K562 (cell line): ENCODE measurements at regions not wholly inside any gene's neighbourhood (a gene's known extent, or its start where the extent isn't known, plus 50 kb on each side); places are given as distances from the start of the nearest gene placed in this dataset.

ENCODE experiments used
- ATAC-seq: fragments of 200-7000 bp; cut with Tn5 transposase; 3 replicates; pipeline ENCODE4 v1.9.1; 2020; ENCODE audit warnings: moderate library complexity
- BruUV-seq: library from RNA; stranded (reverse); fragments of 400-500 nt; replicated peaks from 2 replicates; lab custom pipeline; 2021; lab: Mats Ljungman, UMichigan
- CTCF ChIA-PET: fragments of 300-600 bp; formaldehyde crosslinking; extraction: SDS; loops from one replicate; lab custom pipeline; 2021; ENCODE audit warnings: low intra/inter-chr PET ratio; lab: Yijun Ruan, JAX
- POLR2A ChIA-PET: fragments of 300-600, 350-650 bp; sonication (Branson Sonifier 250); formaldehyde crosslinking; extraction: SDS; loops from one replicate; lab custom pipeline; 2021; ENCODE audit warnings: antibody characterized with exemption, inconsistent platforms; lab: Yijun Ruan, JAX
- DNase-seq, 4 experiments: peaks; one replicate each; pipeline versions ENCODE4 v3.0.0 to v3.0.0-alpha.2; 2011 to 2018; ENCODE audit warnings: low spot score in 3 of 4, mixed read lengths in 3 of 4; ENCODE audit errors: extremely low read depth in 1 of 4
- FAIRE-seq: peaks from 2 replicates; lab custom pipeline; 2011; peaks lifted over from hg19 to GRCh38; lab: Jason Lieb, UNC
- H2AFZ ChIP-seq: 2 replicates; pipeline ENCODE4 v1.6.0; 2011; ENCODE audit warnings: low read depth, low read length, control low read depth, inconsistent platforms
- H3K27ac ChIP-seq: fragments of 200-600 bp; 3 replicates; pipeline ENCODE4 v1.8.0; 2011; ENCODE audit warnings: low read depth, mild to moderate bottlenecking, control low read depth, inconsistent platforms, low read length, moderate library complexity, mixed read lengths; ENCODE audit errors: extremely low read depth
- H3K27me3 ChIP-seq, 2 experiments: fragments of 300-600 bp in 1 of 2; 2 replicates in 1 of 2; 3 replicates in 1 of 2; pipeline versions ENCODE4 v1.6.0 to v1.8.0; 2011; ENCODE audit warnings: inconsistent platforms in 2 of 2, low read length in 2 of 2, mild to moderate bottlenecking in 1 of 2, mixed read lengths in 1 of 2, moderate library complexity in 1 of 2; ENCODE audit not compliant: control insufficient read depth in 2 of 2, insufficient read depth in 2 of 2
- H3K36me3 ChIP-seq: fragments of 300-600 bp; 3 replicates; pipeline ENCODE4 v1.8.0; 2011; ENCODE audit warnings: mild to moderate bottlenecking, low read length, inconsistent platforms; ENCODE audit not compliant: control insufficient read depth, insufficient read depth
- H3K4me1 ChIP-seq, 2 experiments: fragments of 200-600 bp in 1 of 2; replicated peaks in 1 of 2; 2 replicates in 1 of 2; 3 replicates in 1 of 2; pipeline versions ENCODE4 v1.5.1 to v1.8.0; 2011; ENCODE audit warnings: inconsistent platforms in 2 of 2, low read length in 2 of 2, mild to moderate bottlenecking in 1 of 2, mixed read lengths in 1 of 2, moderate library complexity in 1 of 2; ENCODE audit not compliant: control insufficient read depth in 2 of 2, insufficient read depth in 2 of 2
- H3K4me2 ChIP-seq: 2 replicates; pipeline ENCODE4 v1.6.1; 2011; ENCODE audit warnings: low read length, control low read depth, inconsistent platforms, mixed read lengths; ENCODE audit not compliant: insufficient read depth
- H3K4me3 ChIP-seq: fragments of 200-600 bp; sonication (generic), shearing (Covaris generic); 2 replicates; pipeline ENCODE4 v1.5.1; 2016; ENCODE audit warnings: control low read depth, inconsistent platforms
- H3K79me2 ChIP-seq: fragments of 200-600 bp; 3 replicates; pipeline ENCODE4 v1.8.0; 2011; ENCODE audit warnings: low read length, inconsistent platforms; ENCODE audit not compliant: control insufficient read depth, insufficient read depth
- H3K9ac ChIP-seq, 2 experiments: 2 replicates each; pipeline versions ENCODE4 v1.6.0 to v1.6.1; 2011; ENCODE audit warnings: low read depth in 2 of 2, low read length in 2 of 2, control low read depth in 1 of 2, inconsistent platforms in 1 of 2, mild to moderate bottlenecking in 1 of 2, mixed read lengths in 1 of 2; ENCODE audit not compliant: insufficient read depth in 1 of 2
- H3K9me1 ChIP-seq: one replicate; pipeline ENCODE4 v1.6.0; 2011; ENCODE audit warnings: inconsistent platforms, mild to moderate bottlenecking, low read length, moderate library complexity; ENCODE audit not compliant: control insufficient read depth, insufficient read depth
- H3K9me3 ChIP-seq: replicated peaks from 2 replicates; pipeline ENCODE4 v1.5.1; 2011; ENCODE audit warnings: low read depth, low read length, inconsistent platforms; ENCODE audit not compliant: control insufficient read depth, insufficient read depth
- H4K20me1 ChIP-seq: replicated peaks from 2 replicates; pipeline ENCODE4 v1.6.1; 2011; ENCODE audit warnings: low read length, inconsistent platforms, mixed read lengths; ENCODE audit not compliant: control insufficient read depth, insufficient read depth
- C11orf30 ChIP-seq: fragments of 450-650 bp; IDR thresholded peaks from 2 replicates; pipeline ENCODE4 v1.6.1; 2016; ENCODE audit warnings: low read depth, mild to moderate bottlenecking
- CCNT2 ChIP-seq: IDR thresholded peaks from 2 replicates; pipeline ENCODE4 v1.6.1; 2011; ENCODE audit warnings: borderline replicate concordance, low read depth, mild to moderate bottlenecking, moderate library complexity, mixed read lengths, low read length; ENCODE audit not compliant: insufficient read length; ENCODE audit errors: extremely low read depth
- FOXM1 ChIP-seq, 2 experiments: fragments of 450-650 bp in 1 of 2; sonication (generic) in 1 of 2; formaldehyde crosslinking in 1 of 2; IDR thresholded peaks; 2 replicates each; pipeline versions ENCODE4 v1.6.1 to v1.9.0; 2017 to 2022; ENCODE audit warnings: low read depth in 2 of 2, mild to moderate bottlenecking in 2 of 2, missing genetic modification reagents in 1 of 2, moderate library complexity in 1 of 2
- HMGN3 ChIP-seq: IDR thresholded peaks from 2 replicates; pipeline ENCODE4 v1.6.1; 2011; ENCODE audit warnings: borderline replicate concordance, low read depth, mild to moderate bottlenecking, mixed read lengths, low read length; ENCODE audit not compliant: insufficient read length; ENCODE audit errors: extremely low read depth
- MAFF ChIP-seq: IDR thresholded peaks from 2 replicates; pipeline ENCODE4 v1.6.1; 2012; ENCODE audit warnings: low read length, improper control_type of control experiment
- MAFG ChIP-seq: fragments of 450-650 bp; conservative IDR thresholded peaks from 2 replicates; pipeline ENCODE4 v1.6.1; 2016; ENCODE audit warnings: missing genetic modification characterization, missing compliant biosample characterization
- MAFK ChIP-seq: IDR thresholded peaks from 2 replicates; pipeline ENCODE4 v1.6.1; 2011; ENCODE audit warnings: low read length, improper control_type of control experiment
- PHTF2 ChIP-seq: fragments of 250-450 bp; sonication (Bioruptor Pico); IDR thresholded peaks from 2 replicates; pipeline ENCODE4 v1.5.0; 2021; ENCODE audit warnings: mild to moderate bottlenecking
- ZBTB7A ChIP-seq: IDR thresholded peaks from 2 replicates; pipeline ENCODE4 v1.6.1; 2011; ENCODE audit warnings: low read depth, mild to moderate bottlenecking, low read length, moderate library complexity, borderline replicate concordance; ENCODE audit not compliant: control insufficient read depth
- ZNF121 ChIP-seq: sonication (generic); formaldehyde crosslinking; conservative IDR thresholded peaks from 2 replicates; pipeline ENCODE4 v1.8.0; 2022; ENCODE audit warnings: missing genetic modification reagents
- ZNF280A ChIP-seq: fragments of 450-650 bp; IDR thresholded peaks from 2 replicates; pipeline ENCODE4 v1.6.1; 2018; ENCODE audit warnings: mild to moderate bottlenecking, low read depth; ENCODE audit not compliant: partially characterized antibody
- ZNF3 ChIP-seq: fragments of 250-450 bp; sonication (Bioruptor Pico); IDR thresholded peaks from 2 replicates; pipeline ENCODE4 v1.5.0; 2021; ENCODE audit warnings: mild to moderate bottlenecking, moderate library complexity
- ZNF316 ChIP-seq: fragments of 450-650 bp; IDR thresholded peaks from 2 replicates; pipeline ENCODE4 v1.6.1; 2016
- ZNF507 ChIP-seq: conservative IDR thresholded peaks from 2 replicates; pipeline ENCODE4 v1.6.1; 2017; ENCODE audit warnings: missing genetic modification characterization, missing compliant biosample characterization
- ZNF57 ChIP-seq: fragments of 450-650 bp; formaldehyde crosslinking; IDR thresholded peaks from 2 replicates; pipeline ENCODE4 v1.4.0; 2020; ENCODE audit warnings: mild to moderate bottlenecking, moderate library complexity
- ZNF75A ChIP-seq: fragments of 450-650 bp; formaldehyde crosslinking; IDR thresholded peaks from 2 replicates; pipeline ENCODE4 v1.4.0; 2020; ENCODE audit warnings: mild to moderate bottlenecking
- WGBS: fragments of 100-300 bp; shearing (Covaris generic); methylation state at CpG from one replicate; pipeline ENCODE4 v1.1.6; 2016; ENCODE audit warnings: low coverage, mixed read lengths; ENCODE audit not compliant: insufficient coverage; ENCODE audit errors: missing lambda C conversion rate; 5-methylcytosine and 5-hydroxymethylcytosine counted together
- in situ Hi-C: fragments of 300-500 bp; cut with MboI; formaldehyde crosslinking; loops from 4 replicates; pipeline ENCODE4 v1.15.0; 2018; ENCODE audit warnings: inconsistent platforms, mixed read lengths
- intact Hi-C: fragments of 100-400 bp; cut with micrococcal nuclease; formaldehyde crosslinking; loops from 2 replicates; pipeline ENCODE4 v1.14.2; 2022
- TF ChIP-seq, protein P1 (sequence below): sonication (generic); formaldehyde crosslinking; IDR thresholded peaks from 2 replicates; pipeline ENCODE4 v1.9.0; 2022; ENCODE audit warnings: mild to moderate bottlenecking, missing genetic modification reagents

GRCh38 chr2:6342273-6342920 lies 523.3 kb downstream of the CMPK2 start:
- no peaks in the 10 kb centered on the region for H3K9me3 ChIP-seq
- no TSS peak for BruUV-seq
- no peak overlapping the region for H3K9ac ChIP-seq
- H2AFZ ChIP-seq: no peak overlapping the region
- no peak overlapping the region for H3K27ac ChIP-seq
- no peaks in the 10 kb centered on the region for H3K36me3 ChIP-seq
- no peak overlapping the region for H3K4me3 ChIP-seq
- intact Hi-C loops: no loop called here
- WGBS: 1% methylated on average over 4 of the region's 4 CpGs
- DNase-seq: no peak
- no peak for FAIRE-seq
- CTCF ChIA-PET: no interaction called here
- H3K4me2 ChIP-seq: no peak overlapping the region
- H3K9me1 ChIP-seq: no peaks in the 10 kb centered on the region
- POLR2A ChIA-PET: no interaction called here
- no peaks in the 10 kb centered on the region for H3K4me1 ChIP-seq
- ATAC-seq: no peak
- H4K20me1 ChIP-seq: no peaks in the 10 kb centered on the region
- TF ChIP-seq HMGN3 (no peak), CCNT2 (no peak), ZNF316 (peak; percentile 73), ZNF507 (tag) (no peak), ZNF3 (no peak), FOXM1 (IDR thresholded peaks at IDR 0.05; ENCODE audit: low read depth) (no peak), FOXM1 (CRISPR knock-in tag; IDR thresholded peaks at IDR 0.05; ENCODE audit: low read depth) (no peak), ZNF57 (CRISPR knock-in tag) (no peak), ZNF75A (CRISPR knock-in tag) (no peak), PHTF2 (CRISPR knock-in tag) (no peak), MAFF (peak; percentile 90), C11orf30 (peak; percentile 57; the same call in 1 of the 2 replicates), ZNF121 (CRISPR knock-in tag) (no peak), ZBTB7A (no peak), ZNF280A (no peak), MAFK (peak; percentile 90), MAFG (tag) (peak; percentile 79)
- TF ChIP-seq, protein P1, sequence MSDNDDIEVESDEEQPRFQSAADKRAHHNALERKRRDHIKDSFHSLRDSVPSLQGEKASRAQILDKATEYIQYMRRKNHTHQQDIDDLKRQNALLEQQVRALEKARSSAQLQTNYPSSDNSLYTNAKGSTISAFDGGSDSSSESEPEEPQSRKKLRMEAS (CRISPR knock-in tag): no peak
- H3K79me2 ChIP-seq: no peaks in the 10 kb centered on the region
- in situ Hi-C loops: no loop called here
- no peaks in the 10 kb centered on the region for H3K27me3 ChIP-seq
